GM23338 (cell line): ENCODE measurements at regions not wholly inside any gene's neighbourhood (a gene's known extent, or its start where the extent isn't known, plus 50 kb on each side); places are given as distances from the start of the nearest gene placed in this dataset.

Source experiments
- ATAC-seq: fragments of 200-7000 bp; cut with Tn5 transposase; 3 replicates; pipeline ENCODE4 v1.9.1; 2020
- DNase-seq: peaks from one replicate; pipeline ENCODE4 v3.0.0-alpha.2; 2015; ENCODE audit warnings: low spot score
- H2AFZ ChIP-seq: fragments of 200-600 bp; sonication (generic); 2 replicates; pipeline ENCODE4 v1.8.0; 2016; ENCODE audit warnings: antibody characterized with exemption, mild to moderate bottlenecking, moderate library complexity
- H3F3A ChIP-seq: fragments of 200-600 bp; sonication (generic); replicated peaks from 2 replicates; pipeline ENCODE4 v1.8.0; 2017; ENCODE audit warnings: antibody characterized with exemption, mixed run types, low read depth
- H3K27ac ChIP-seq: fragments of 200-600 bp; sonication (generic); 2 replicates; pipeline ENCODE4 v1.6.1; 2016; ENCODE audit warnings: low read depth
- H3K27me3 ChIP-seq: fragments of 200-600 bp; sonication (generic); 2 replicates; pipeline ENCODE4 v1.8.0; 2016; ENCODE audit warnings: mild to moderate bottlenecking, mixed run types, moderate library complexity; ENCODE audit not compliant: insufficient read depth
- H3K36me3 ChIP-seq: fragments of 200-600 bp; sonication (generic); 2 replicates; pipeline ENCODE4 v1.8.0; 2016; ENCODE audit warnings: mild to moderate bottlenecking; ENCODE audit not compliant: insufficient read depth
- H3K4me1 ChIP-seq: fragments of 200-600 bp; sonication (generic); 2 replicates; pipeline ENCODE4 v1.8.0; 2016; ENCODE audit warnings: mild to moderate bottlenecking, moderate library complexity; ENCODE audit not compliant: insufficient read depth
- H3K4me2 ChIP-seq: fragments of 200-600 bp; sonication (generic); 2 replicates; pipeline ENCODE4 v1.7.1; 2017; ENCODE audit warnings: mixed run types
- H3K4me3 ChIP-seq: fragments of 200-600 bp; sonication (generic); 2 replicates; pipeline ENCODE4 v1.6.1; 2016; ENCODE audit warnings: mixed run types
- H3K79me2 ChIP-seq: fragments of 200-600 bp; sonication (generic); replicated peaks from 2 replicates; pipeline ENCODE4 v1.8.0; 2017; ENCODE audit warnings: mild to moderate bottlenecking; ENCODE audit not compliant: insufficient read depth
- H3K9me2 ChIP-seq: fragments of 200-600 bp; sonication (generic); 2 replicates; pipeline ENCODE4 v1.8.0; 2017; ENCODE audit not compliant: insufficient read depth
- H4K20me1 ChIP-seq: fragments of 200-600 bp; sonication (generic); replicated peaks from 2 replicates; pipeline ENCODE4 v1.8.0; 2017; ENCODE audit warnings: mild to moderate bottlenecking; ENCODE audit not compliant: insufficient read depth
- H3K27ac Mint-ChIP-seq: 2 replicates; pipeline ENCODE4 v1.8.0; 2020; ENCODE audit warnings: inconsistent platforms, mild to moderate bottlenecking, moderate library complexity, mixed read lengths
- H3K27me3 Mint-ChIP-seq: 3 replicates; pipeline ENCODE4 v1.8.0; 2022; ENCODE audit warnings: low read depth, mild to moderate bottlenecking, moderate library complexity, mixed read lengths, inconsistent platforms; ENCODE audit not compliant: insufficient read depth, poor library complexity
- H3K36me3 Mint-ChIP-seq: 3 replicates; pipeline ENCODE4 v1.8.0; 2021; ENCODE audit warnings: low read depth, mild to moderate bottlenecking, inconsistent platforms, moderate library complexity, mixed read lengths
- H3K4me1 Mint-ChIP-seq: 3 replicates; pipeline ENCODE4 v1.8.0; 2020; ENCODE audit warnings: mild to moderate bottlenecking, inconsistent platforms, mixed read lengths
- H3K4me3 Mint-ChIP-seq: 3 replicates; pipeline ENCODE4 v1.8.0; 2021; ENCODE audit warnings: moderate library complexity, mild to moderate bottlenecking, inconsistent platforms, mixed read lengths
- H3K9me3 Mint-ChIP-seq: 3 replicates; pipeline ENCODE4 v1.8.0; 2020; ENCODE audit warnings: moderate library complexity, mild to moderate bottlenecking, inconsistent platforms, mixed read lengths
- CREB1 ChIP-seq: fragments of 250-450 bp; sonication (Bioruptor Pico); IDR thresholded peaks from 2 replicates; pipeline ENCODE4 v1.5.0; 2020; ENCODE audit warnings: low read depth, mild to moderate bottlenecking, moderate library complexity
- EZH2phosphoT487 ChIP-seq: fragments of 200-600 bp; sonication (generic); IDR thresholded peaks from one replicate; pipeline ENCODE4 v1.8.1; 2018; ENCODE audit warnings: antibody characterized with exemption; ENCODE audit not compliant: unreplicated experiment
- JUNB ChIP-seq: IDR thresholded peaks from one replicate; pipeline ENCODE4 v1.6.1; 2016; ENCODE audit warnings: antibody characterized with exemption; ENCODE audit not compliant: unreplicated experiment
- POLR2AphosphoS5 ChIP-seq: IDR thresholded peaks from 2 replicates; pipeline ENCODE4 v1.6.1; 2016; ENCODE audit warnings: antibody characterized with exemption, low read depth
- STAT1 ChIP-seq: IDR thresholded peaks from one replicate; pipeline ENCODE4 v1.6.1; 2016; ENCODE audit warnings: antibody characterized with exemption; ENCODE audit not compliant: unreplicated experiment
- ZNF331 ChIP-seq: fragments of 250-450 bp; sonication (Bioruptor Pico); IDR thresholded peaks from 2 replicates; pipeline ENCODE4 v1.5.0; 2020; ENCODE audit warnings: low read depth, mild to moderate bottlenecking, moderate library complexity
- TF ChIP-seq, protein P1 (sequence below): IDR thresholded peaks from 2 replicates; pipeline ENCODE4 v1.6.1; 2016; ENCODE audit warnings: antibody characterized with exemption
- TF ChIP-seq, protein P2 (sequence below): IDR thresholded peaks from one replicate; pipeline ENCODE4 v1.6.1; 2018; ENCODE audit warnings: antibody characterized with exemption; ENCODE audit not compliant: unreplicated experiment
- TF ChIP-seq, protein P3 (sequence below), 2 experiments: fragments of 200-600 bp in 1 of 2; sonication (generic) in 1 of 2; conservative IDR thresholded peaks; 2 replicates each; pipeline versions ENCODE4 v1.5.1 to v1.6.1; 2016 to 2017; ENCODE audit warnings: antibody characterized with exemption in 2 of 2, low read depth in 2 of 2, mild to moderate bottlenecking in 2 of 2, moderate library complexity in 1 of 2

DNA sequence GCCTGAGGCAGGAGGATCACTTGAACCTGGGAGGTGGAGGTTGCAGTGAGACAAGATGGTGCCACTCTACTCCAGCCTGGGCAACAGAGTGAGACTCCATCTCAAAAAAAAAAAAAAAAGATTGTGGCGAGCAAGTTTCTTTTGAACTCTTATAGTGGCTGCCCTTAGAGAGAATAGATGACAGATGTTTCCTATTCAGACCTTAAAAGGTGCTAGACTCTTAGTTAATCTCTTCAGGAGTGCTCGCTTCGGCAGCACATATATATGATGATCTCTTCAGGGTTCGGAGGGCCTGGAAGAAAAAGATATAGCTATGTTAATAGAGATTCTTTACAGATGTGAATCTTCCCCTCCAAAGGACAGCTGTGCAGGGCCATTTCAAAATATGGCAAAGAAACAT is 73.1 kb upstream of the AMN1 start:
- Mint-ChIP-seq H3K4me1 (peaks cover 10% of the 10 kb centered on the region), H3K9me3 (no peaks in the 10 kb centered on the region; the same call in 2 of the 3 replicates), H3K27ac (no peak overlapping the region), H3K36me3 (no peaks in the 10 kb centered on the region; the same call in 2 of the 3 replicates), H3K4me3 (no peak overlapping the region), H3K27me3 (peaks cover 6% of the 10 kb centered on the region)
- ATAC-seq (no peak), DNase-seq (no peak)
- Histone ChIP-seq H3K4me3 (no peak overlapping the region), H3K4me1 (peaks cover 5% of the 10 kb centered on the region; the same call in 1 of the 2 replicates), H3K4me2 (no peak overlapping the region), H3F3A (no peaks in the 10 kb centered on the region; the same call in 1 of the 2 replicates), H3K27ac (no peak overlapping the region), H2AFZ (no peak overlapping the region), H4K20me1 (no peaks in the 10 kb centered on the region), H3K36me3 (no peaks in the 10 kb centered on the region), H3K79me2 (no peaks in the 10 kb centered on the region), H3K9me2 (no peaks in the 10 kb centered on the region), H3K27me3 (peaks cover 9% of the 10 kb centered on the region; the same call in 1 of the 2 replicates)
- TF ChIP-seq CREB1: no peak
- TF ChIP-seq, protein P1, sequence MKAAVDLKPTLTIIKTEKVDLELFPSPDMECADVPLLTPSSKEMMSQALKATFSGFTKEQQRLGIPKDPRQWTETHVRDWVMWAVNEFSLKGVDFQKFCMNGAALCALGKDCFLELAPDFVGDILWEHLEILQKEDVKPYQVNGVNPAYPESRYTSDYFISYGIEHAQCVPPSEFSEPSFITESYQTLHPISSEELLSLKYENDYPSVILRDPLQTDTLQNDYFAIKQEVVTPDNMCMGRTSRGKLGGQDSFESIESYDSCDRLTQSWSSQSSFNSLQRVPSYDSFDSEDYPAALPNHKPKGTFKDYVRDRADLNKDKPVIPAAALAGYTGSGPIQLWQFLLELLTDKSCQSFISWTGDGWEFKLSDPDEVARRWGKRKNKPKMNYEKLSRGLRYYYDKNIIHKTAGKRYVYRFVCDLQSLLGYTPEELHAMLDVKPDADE: no peak
- no peak for TF ChIP-seq EZH2phosphoT487
- TF ChIP-seq, protein P2, sequence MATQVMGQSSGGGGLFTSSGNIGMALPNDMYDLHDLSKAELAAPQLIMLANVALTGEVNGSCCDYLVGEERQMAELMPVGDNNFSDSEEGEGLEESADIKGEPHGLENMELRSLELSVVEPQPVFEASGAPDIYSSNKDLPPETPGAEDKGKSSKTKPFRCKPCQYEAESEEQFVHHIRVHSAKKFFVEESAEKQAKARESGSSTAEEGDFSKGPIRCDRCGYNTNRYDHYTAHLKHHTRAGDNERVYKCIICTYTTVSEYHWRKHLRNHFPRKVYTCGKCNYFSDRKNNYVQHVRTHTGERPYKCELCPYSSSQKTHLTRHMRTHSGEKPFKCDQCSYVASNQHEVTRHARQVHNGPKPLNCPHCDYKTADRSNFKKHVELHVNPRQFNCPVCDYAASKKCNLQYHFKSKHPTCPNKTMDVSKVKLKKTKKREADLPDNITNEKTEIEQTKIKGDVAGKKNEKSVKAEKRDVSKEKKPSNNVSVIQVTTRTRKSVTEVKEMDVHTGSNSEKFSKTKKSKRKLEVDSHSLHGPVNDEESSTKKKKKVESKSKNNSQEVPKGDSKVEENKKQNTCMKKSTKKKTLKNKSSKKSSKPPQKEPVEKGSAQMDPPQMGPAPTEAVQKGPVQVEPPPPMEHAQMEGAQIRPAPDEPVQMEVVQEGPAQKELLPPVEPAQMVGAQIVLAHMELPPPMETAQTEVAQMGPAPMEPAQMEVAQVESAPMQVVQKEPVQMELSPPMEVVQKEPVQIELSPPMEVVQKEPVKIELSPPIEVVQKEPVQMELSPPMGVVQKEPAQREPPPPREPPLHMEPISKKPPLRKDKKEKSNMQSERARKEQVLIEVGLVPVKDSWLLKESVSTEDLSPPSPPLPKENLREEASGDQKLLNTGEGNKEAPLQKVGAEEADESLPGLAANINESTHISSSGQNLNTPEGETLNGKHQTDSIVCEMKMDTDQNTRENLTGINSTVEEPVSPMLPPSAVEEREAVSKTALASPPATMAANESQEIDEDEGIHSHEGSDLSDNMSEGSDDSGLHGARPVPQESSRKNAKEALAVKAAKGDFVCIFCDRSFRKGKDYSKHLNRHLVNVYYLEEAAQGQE: no peak
- TF ChIP-seq STAT1: no peak
- TF ChIP-seq POLR2AphosphoS5: no peak
- TF ChIP-seq, protein P3, sequence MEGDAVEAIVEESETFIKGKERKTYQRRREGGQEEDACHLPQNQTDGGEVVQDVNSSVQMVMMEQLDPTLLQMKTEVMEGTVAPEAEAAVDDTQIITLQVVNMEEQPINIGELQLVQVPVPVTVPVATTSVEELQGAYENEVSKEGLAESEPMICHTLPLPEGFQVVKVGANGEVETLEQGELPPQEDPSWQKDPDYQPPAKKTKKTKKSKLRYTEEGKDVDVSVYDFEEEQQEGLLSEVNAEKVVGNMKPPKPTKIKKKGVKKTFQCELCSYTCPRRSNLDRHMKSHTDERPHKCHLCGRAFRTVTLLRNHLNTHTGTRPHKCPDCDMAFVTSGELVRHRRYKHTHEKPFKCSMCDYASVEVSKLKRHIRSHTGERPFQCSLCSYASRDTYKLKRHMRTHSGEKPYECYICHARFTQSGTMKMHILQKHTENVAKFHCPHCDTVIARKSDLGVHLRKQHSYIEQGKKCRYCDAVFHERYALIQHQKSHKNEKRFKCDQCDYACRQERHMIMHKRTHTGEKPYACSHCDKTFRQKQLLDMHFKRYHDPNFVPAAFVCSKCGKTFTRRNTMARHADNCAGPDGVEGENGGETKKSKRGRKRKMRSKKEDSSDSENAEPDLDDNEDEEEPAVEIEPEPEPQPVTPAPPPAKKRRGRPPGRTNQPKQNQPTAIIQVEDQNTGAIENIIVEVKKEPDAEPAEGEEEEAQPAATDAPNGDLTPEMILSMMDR (conservative IDR thresholded peaks at IDR 0.05; ENCODE audit: low read depth in 2 of 2): no peak

DNA sequence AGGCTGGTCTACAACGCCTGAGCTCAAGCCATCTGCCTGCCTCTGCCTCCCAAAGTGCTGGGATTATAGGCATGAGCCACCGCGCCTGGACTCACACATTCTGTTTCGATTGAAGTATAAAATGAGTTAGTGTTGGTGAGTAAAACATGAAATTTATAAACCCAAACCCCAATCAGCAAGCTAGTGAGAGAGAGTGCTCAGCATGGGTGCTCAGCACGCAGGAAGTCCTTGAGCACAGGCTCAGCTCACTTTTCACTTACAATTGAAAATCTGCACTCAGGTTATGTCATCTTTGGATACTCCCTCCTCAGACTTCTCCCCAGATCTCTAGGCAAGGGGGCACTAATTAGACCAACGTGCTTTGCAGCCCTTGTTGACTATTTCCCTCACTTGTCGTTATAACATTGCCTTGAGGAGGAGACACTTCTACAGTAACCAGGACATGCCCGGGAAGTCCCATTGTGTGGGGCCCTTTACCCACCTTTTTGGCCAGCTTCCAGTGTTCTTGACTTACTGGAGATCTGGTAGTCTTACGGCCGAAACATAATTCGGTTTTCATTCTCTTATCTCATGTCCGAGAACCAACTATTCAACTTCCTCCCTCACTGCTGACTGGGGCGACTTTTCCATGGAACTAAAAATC is 68.5 kb upstream of the AMN1 start:
- Histone ChIP-seq H3K27ac (no peak overlapping the region), H3K4me3 (no peak overlapping the region), H3K36me3 (no peaks in the 10 kb centered on the region), H3K27me3 (peaks cover 5% of the 10 kb centered on the region; the same call in 1 of the 2 replicates), H4K20me1 (no peaks in the 10 kb centered on the region), H3K9me2 (no peaks in the 10 kb centered on the region), H3K79me2 (no peaks in the 10 kb centered on the region), H3F3A (no peaks in the 10 kb centered on the region), H3K4me1 (no peaks in the 10 kb centered on the region), H2AFZ (peak overlapping the region; percentile 59; the same call in 1 of the 2 replicates), H3K4me2 (no peak overlapping the region)
- Mint-ChIP-seq H3K9me3 (no peaks in the 10 kb centered on the region), H3K4me1 (peaks cover 10% of the 10 kb centered on the region; the same call in 1 of the 3 replicates), H3K36me3 (no peaks in the 10 kb centered on the region), H3K27me3 (peaks cover 6% of the 10 kb centered on the region), H3K27ac (no peak overlapping the region), H3K4me3 (no peak overlapping the region)
- no peak for DNase-seq
- TF ChIP-seq ZNF331 (CRISPR knock-in tag) (no peak), STAT1 (no peak), JUNB (no peak)
- ATAC-seq: no peak
